MM.1S (cell line): ENCODE measurements at regions not wholly inside any gene's neighbourhood (a gene's known extent, or its start where the extent isn't known, plus 50 kb on each side); places are given as distances from the start of the nearest gene placed in this dataset.

Source experiments
- DNase-seq: peaks from one replicate; pipeline ENCODE4 v3.0.0-alpha.2; 2015
- H2AFZ ChIP-seq: fragments of 300-600 bp; sonication (generic); 2 replicates; pipeline ENCODE4 v1.6.0; 2016; ENCODE audit warnings: antibody characterized with exemption, low read length
- H3F3A ChIP-seq: fragments of 300-600 bp; sonication (generic); 2 replicates; pipeline ENCODE4 v1.6.1; 2016; ENCODE audit warnings: mild to moderate bottlenecking, antibody characterized with exemption, low read length, moderate library complexity, mixed read lengths; ENCODE audit not compliant: insufficient read depth
- H3K27ac ChIP-seq: fragments of 300-600 bp; sonication (generic); 2 replicates; pipeline ENCODE4 v1.5.1; 2016; ENCODE audit warnings: mild to moderate bottlenecking, low read length
- H3K27me3 ChIP-seq: fragments of 300-600 bp; sonication (generic); replicated peaks from 2 replicates; pipeline ENCODE4 v1.6.0; 2016; ENCODE audit warnings: low read length; ENCODE audit not compliant: insufficient read depth
- H3K36me3 ChIP-seq: fragments of 300-600 bp; sonication (generic); replicated peaks from 2 replicates; pipeline ENCODE4 v1.6.1; 2016; ENCODE audit warnings: mild to moderate bottlenecking, low read length, mixed read lengths; ENCODE audit not compliant: insufficient read depth
- H3K4me1 ChIP-seq: fragments of 300-600 bp; sonication (generic); 2 replicates; pipeline ENCODE4 v1.6.1; 2016; ENCODE audit warnings: low read length, mixed read lengths
- H3K4me2 ChIP-seq: fragments of 300-600 bp; sonication (generic); 2 replicates; pipeline ENCODE4 v1.6.0; 2016; ENCODE audit warnings: low read depth, low read length
- H3K4me3 ChIP-seq: fragments of 300-600 bp; sonication (generic); 2 replicates; pipeline ENCODE4 v1.5.1; 2016; ENCODE audit warnings: low read length, mixed read lengths
- H3K79me2 ChIP-seq: fragments of 300-600 bp; sonication (generic); 2 replicates; pipeline ENCODE4 v1.6.1; 2016; ENCODE audit warnings: mixed run types, low read length, mixed read lengths
- H3K9ac ChIP-seq: fragments of 300-600 bp; sonication (generic); 2 replicates; pipeline ENCODE4 v1.6.1; 2016; ENCODE audit warnings: low read length, mixed read lengths
- H3K9me2 ChIP-seq: fragments of 300-600 bp; sonication (generic); replicated peaks from 2 replicates; pipeline ENCODE4 v1.6.1; 2016; ENCODE audit warnings: mild to moderate bottlenecking, low read length, mixed read lengths; ENCODE audit not compliant: insufficient read depth
- H3K9me3 ChIP-seq: fragments of 300-600 bp; sonication (generic); replicated peaks from 2 replicates; pipeline ENCODE4 v1.6.1; 2016; ENCODE audit warnings: mild to moderate bottlenecking, low read length, mixed read lengths; ENCODE audit not compliant: insufficient read depth
- H4K20me1 ChIP-seq: fragments of 300-600 bp; sonication (generic); 2 replicates; pipeline ENCODE4 v1.6.1; 2016; ENCODE audit warnings: mild to moderate bottlenecking, low read length, moderate library complexity, mixed read lengths; ENCODE audit not compliant: insufficient read depth
- CTCF ChIP-seq: fragments of 300-600 bp; sonication (generic); IDR thresholded peaks from 2 replicates; pipeline ENCODE4 v1.5.1; 2016; ENCODE audit warnings: antibody characterized with exemption, low read length, mixed read lengths
- EZH2 ChIP-seq: fragments of 300-600 bp; sonication (generic); optimal IDR thresholded peaks from 2 replicates; pipeline ENCODE3; 2017; ENCODE audit warnings: low read depth, mild to moderate bottlenecking, antibody characterized with exemption, low read length, mixed read lengths
- EZH2phosphoT487 ChIP-seq: fragments of 300-600 bp; sonication (generic); IDR thresholded peaks from 2 replicates; pipeline ENCODE4 v1.6.1; 2018; ENCODE audit warnings: antibody characterized with exemption, low read length

- Histone ChIP-seq H3K4me2 (no peak overlapping the region), H3F3A (no peaks in the 10 kb centered on the region), H3K4me1 (no peaks in the 10 kb centered on the region), H3K4me3 (no peak overlapping the region), H3K27me3 (no peaks in the 10 kb centered on the region), H3K9ac (no peak overlapping the region), H2AFZ (no peak overlapping the region), H4K20me1 (no peaks in the 10 kb centered on the region), H3K27ac (no peak overlapping the region), H3K9me3 (no peaks in the 10 kb centered on the region), H3K36me3 (no peaks in the 10 kb centered on the region), H3K79me2 (no peaks in the 10 kb centered on the region), H3K9me2 (no peaks in the 10 kb centered on the region)
- no peak for DNase-seq
- no peak for TF ChIP-seq EZH2phosphoT487
- TF ChIP-seq EZH2: no peak
- no peak for TF ChIP-seq CTCF
Measured at GRCh38 chr13:106651442-106651841, 83.5 kb upstream of the ARGLU1 start.

GRCh38 chr13:106650690-106651205 is 82.8 kb upstream of the ARGLU1 start:
- Histone ChIP-seq H3K9me3 (no peaks in the 10 kb centered on the region), H3K79me2 (no peaks in the 10 kb centered on the region), H3K27ac (no peak overlapping the region), H3K4me1 (no peaks in the 10 kb centered on the region), H3K4me2 (no peak overlapping the region), H3K36me3 (no peaks in the 10 kb centered on the region), H3K9me2 (no peaks in the 10 kb centered on the region), H3K4me3 (no peak overlapping the region), H3F3A (no peaks in the 10 kb centered on the region), H3K9ac (no peak overlapping the region), H2AFZ (no peak overlapping the region), H4K20me1 (no peaks in the 10 kb centered on the region), H3K27me3 (no peaks in the 10 kb centered on the region)
- no peak for TF ChIP-seq CTCF
- TF ChIP-seq EZH2: no peak
- no peak for TF ChIP-seq EZH2phosphoT487
- DNase-seq: no peak

- H3K4me2 ChIP-seq: no peak overlapping the region
- no peaks in the 10 kb centered on the region for H3F3A ChIP-seq
- no peaks in the 10 kb centered on the region for H3K27me3 ChIP-seq
- H3K9me2 ChIP-seq: no peaks in the 10 kb centered on the region
- H2AFZ ChIP-seq: no peak overlapping the region
- H4K20me1 ChIP-seq: no peaks in the 10 kb centered on the region
- no peak for DNase-seq
- no peak overlapping the region for H3K27ac ChIP-seq
- no peaks in the 10 kb centered on the region for H3K36me3 ChIP-seq
- no peak overlapping the region for H3K4me3 ChIP-seq
- H3K79me2 ChIP-seq: no peaks in the 10 kb centered on the region
- no peaks in the 10 kb centered on the region for H3K9me3 ChIP-seq
- no peak overlapping the region for H3K9ac ChIP-seq
- H3K4me1 ChIP-seq: no peaks in the 10 kb centered on the region
- no peak for TF ChIP-seq EZH2
- no peak for TF ChIP-seq EZH2phosphoT487
- no peak for TF ChIP-seq CTCF
Measured at GRCh38 chr13:106649495-106649894, 81.6 kb upstream of the ARGLU1 start.
